ENCODE measurements at regions not wholly inside any gene's neighbourhood (a gene's known extent, or its start where the extent isn't known, plus 50 kb on each side); places are given as distances from the start of the nearest gene placed in this dataset.

DNA sequence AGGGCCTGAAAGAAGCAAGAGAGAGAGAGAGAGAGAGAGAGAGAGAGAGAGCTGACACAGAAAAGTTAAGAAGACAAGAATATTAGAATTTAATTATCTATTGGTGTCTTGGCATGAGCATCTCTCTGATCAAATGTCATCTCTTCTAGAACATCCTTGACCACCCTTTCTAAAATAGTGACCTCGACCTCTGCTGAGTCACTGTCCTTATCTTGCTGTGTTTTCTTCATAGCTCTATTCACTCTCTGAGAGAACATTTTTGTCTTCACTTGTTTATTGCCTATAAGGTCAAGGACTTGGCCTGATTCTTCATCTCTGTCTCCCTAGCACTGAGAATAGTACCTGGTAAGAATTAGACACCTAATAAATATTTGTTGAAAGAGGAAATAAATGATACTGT is 383.8 kb upstream of the RPS23 start:
- TF ChIP-seq, protein P1, sequence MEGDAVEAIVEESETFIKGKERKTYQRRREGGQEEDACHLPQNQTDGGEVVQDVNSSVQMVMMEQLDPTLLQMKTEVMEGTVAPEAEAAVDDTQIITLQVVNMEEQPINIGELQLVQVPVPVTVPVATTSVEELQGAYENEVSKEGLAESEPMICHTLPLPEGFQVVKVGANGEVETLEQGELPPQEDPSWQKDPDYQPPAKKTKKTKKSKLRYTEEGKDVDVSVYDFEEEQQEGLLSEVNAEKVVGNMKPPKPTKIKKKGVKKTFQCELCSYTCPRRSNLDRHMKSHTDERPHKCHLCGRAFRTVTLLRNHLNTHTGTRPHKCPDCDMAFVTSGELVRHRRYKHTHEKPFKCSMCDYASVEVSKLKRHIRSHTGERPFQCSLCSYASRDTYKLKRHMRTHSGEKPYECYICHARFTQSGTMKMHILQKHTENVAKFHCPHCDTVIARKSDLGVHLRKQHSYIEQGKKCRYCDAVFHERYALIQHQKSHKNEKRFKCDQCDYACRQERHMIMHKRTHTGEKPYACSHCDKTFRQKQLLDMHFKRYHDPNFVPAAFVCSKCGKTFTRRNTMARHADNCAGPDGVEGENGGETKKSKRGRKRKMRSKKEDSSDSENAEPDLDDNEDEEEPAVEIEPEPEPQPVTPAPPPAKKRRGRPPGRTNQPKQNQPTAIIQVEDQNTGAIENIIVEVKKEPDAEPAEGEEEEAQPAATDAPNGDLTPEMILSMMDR (IDR thresholded peaks at IDR 0.05; ENCODE audit: low read depth, low read length), result no peak
- Histone ChIP-seq H3K36me3 (no peaks in the 10 kb centered on the region), H3K9me3 (no peaks in the 10 kb centered on the region), H3K27me3 (no peaks in the 10 kb centered on the region), H3K4me3 (ENCODE audit: low read depth, low read length) (no peak overlapping the region), H3K4me1 (no peaks in the 10 kb centered on the region)
- DNase-seq, result no peak

DNA sequence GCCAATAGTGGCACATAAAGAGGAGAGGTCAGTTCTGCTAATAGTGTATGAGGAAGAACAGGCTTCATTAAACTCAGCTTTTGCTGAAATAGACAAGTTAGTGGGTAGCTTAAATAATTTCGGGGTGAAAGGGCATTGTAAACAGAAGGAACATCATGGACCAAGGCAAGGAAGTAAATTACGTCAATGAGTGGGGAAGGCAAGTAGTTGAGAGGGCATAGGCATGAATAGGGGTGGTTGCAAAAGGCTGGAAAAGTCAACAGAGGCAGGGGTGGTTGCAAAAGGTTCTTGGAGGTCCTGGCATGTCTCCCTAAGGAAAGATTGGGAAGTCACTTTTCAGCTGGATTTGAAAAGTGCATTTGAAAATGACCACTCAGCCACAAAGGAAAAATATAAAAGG is 383.3 kb upstream of the RPS23 start:
- Histone ChIP-seq H3K9me3 (no peaks in the 10 kb centered on the region), H3K4me1 (no peaks in the 10 kb centered on the region), H3K36me3 (no peaks in the 10 kb centered on the region), H3K4me3 (ENCODE audit: low read depth, low read length) (no peak overlapping the region), H3K27me3 (no peaks in the 10 kb centered on the region)
- DNase-seq, result no peak
- TF ChIP-seq, protein P1 (IDR thresholded peaks at IDR 0.05; ENCODE audit: low read depth, low read length), result no peak

DNA sequence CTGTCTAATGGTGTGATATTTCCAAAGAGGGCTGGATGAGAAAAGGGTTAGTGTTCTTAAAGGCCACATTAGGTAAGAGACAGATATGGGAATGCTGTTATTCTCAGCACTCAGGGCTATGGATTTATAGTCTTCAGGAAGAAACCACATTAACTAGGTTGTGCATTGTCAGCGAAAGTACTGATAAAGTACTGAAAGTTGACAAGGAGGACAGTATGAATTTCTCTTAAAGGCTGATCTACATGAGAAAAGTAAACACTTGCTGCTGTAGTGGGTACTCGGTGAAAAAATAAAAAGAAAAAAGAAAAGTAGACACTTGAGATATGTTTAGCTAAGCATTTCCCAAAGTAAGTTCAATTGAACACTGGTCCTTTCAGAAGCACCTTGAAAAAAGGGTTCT is 381.0 kb upstream of the RPS23 start:
- TF ChIP-seq, protein P1 (IDR thresholded peaks at IDR 0.05; ENCODE audit: low read depth, low read length), result no peak
- Histone ChIP-seq H3K4me1 (no peaks in the 10 kb centered on the region), H3K9me3 (no peaks in the 10 kb centered on the region), H3K4me3 (ENCODE audit: low read depth, low read length) (no peak overlapping the region), H3K27me3 (no peaks in the 10 kb centered on the region), H3K36me3 (no peaks in the 10 kb centered on the region)
- no peak for DNase-seq

DNA sequence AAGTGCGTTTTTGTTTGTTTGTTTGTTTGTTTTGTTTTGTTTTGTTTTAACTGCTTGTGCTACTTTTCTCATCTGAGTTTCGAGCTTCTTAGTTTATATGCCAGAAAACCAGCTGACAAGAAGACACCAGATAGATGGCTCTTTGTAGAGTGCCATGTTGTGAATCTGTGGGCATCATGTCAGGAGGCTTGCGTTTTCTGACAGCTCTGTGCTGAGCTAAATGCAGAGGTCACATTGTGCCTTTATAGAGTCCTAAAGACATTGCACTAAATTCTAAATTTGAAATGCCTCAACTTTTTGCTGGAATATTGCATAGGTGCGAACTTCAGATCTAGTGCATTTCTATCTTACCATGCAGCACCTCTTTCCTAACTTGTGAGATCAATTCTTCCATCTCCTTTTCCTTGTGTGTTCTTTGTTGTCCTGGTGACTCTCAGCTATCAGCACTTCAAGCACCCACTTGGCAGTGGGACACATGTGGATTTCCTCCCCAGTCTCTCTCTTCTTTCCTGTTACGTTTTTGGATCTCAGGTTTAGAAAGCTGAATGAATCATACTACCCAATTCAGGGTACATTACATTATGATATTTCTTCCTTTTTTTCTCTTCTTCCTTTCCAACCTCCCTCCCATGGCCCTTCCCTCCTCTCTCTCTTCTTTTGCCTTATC is 379.0 kb upstream of the RPS23 start:
- no peaks in the 10 kb centered on the region for H3K4me1 ChIP-seq
- H3K4me3 ChIP-seq (ENCODE audit: low read depth, low read length), result no peak overlapping the region
- TF ChIP-seq, protein P1 (IDR thresholded peaks at IDR 0.05; ENCODE audit: low read depth, low read length), result no peak
- H3K27me3 ChIP-seq, result no peaks in the 10 kb centered on the region
- H3K9me3 ChIP-seq, result no peaks in the 10 kb centered on the region
- H3K36me3 ChIP-seq, result no peaks in the 10 kb centered on the region
- no peak for DNase-seq

DNA sequence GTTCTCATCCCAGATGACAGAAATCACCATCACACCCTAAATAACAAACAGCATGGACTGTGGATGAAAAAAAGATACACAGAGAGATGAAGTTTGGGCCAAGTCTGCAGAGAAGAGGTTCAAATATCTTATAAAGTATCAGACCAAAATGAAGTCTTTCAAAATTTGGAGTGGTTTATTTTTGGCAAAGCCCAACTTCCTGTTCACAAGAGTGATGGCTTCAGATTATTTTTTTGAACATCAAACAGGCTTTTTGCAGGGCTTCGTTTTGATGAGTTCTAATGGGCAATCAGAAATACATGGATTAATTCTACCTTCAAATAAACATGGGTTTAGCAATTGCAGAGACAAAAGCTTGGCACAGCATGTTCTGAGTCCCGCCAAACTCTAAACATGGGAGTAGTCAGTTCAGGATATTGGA is 378.2 kb upstream of the RPS23 start:
- H3K27me3 ChIP-seq, result no peaks in the 10 kb centered on the region
- no peaks in the 10 kb centered on the region for H3K36me3 ChIP-seq
- H3K9me3 ChIP-seq, result no peaks in the 10 kb centered on the region
- TF ChIP-seq, protein P1 (IDR thresholded peaks at IDR 0.05; ENCODE audit: low read depth, low read length), result no peak
- no peak for DNase-seq
- no peaks in the 10 kb centered on the region for H3K4me1 ChIP-seq
- H3K4me3 ChIP-seq (ENCODE audit: low read depth, low read length), result no peak overlapping the region

DNA sequence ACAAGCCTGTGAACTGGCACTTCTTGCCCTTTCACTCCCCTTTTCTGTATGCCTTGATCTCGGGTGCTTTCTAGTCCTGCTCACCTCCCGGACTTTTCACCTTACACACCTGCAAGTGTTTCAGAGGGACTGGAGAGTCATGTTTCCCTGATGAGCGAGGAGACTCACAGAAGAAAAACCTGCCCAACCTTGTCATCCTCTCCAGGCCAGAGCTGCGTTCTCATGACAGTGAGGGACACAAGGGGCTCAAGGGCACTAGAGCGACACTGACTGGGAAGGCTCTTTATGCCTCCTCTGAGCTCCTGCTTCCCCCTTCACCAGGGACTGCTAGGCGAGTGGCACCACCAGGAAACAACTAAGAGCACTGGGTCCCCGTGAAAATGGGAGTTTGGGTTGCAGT is 376.9 kb upstream of the RPS23 start:
- DNase-seq, result no peak
- no peak overlapping the region for H3K4me3 ChIP-seq (ENCODE audit: low read depth, low read length)
- no peaks in the 10 kb centered on the region for H3K27me3 ChIP-seq
- H3K36me3 ChIP-seq, result no peaks in the 10 kb centered on the region
- TF ChIP-seq, protein P1 (IDR thresholded peaks at IDR 0.05; ENCODE audit: low read depth, low read length), result no peak
- H3K4me1 ChIP-seq, result no peaks in the 10 kb centered on the region
- H3K9me3 ChIP-seq, result no peaks in the 10 kb centered on the region

Measured in BE2C (cell line).